OCI-LY3 (cell line): ENCODE measurements at regions not wholly inside any gene's neighbourhood (a gene's known extent, or its start where the extent isn't known, plus 50 kb on each side); places are given as distances from the start of the nearest gene placed in this dataset.

Experiments used
- EZH2phosphoT487 ChIP-seq: fragments of 200-600 bp; shearing (Covaris generic); IDR thresholded peaks from 2 replicates; pipeline ENCODE4 v1.6.1; 2018; ENCODE audit warnings: antibody characterized with exemption, mixed run types, low read depth
- TF ChIP-seq, protein P1 (sequence below): fragments of 200-600, 300-600 bp; sonication (generic); IDR thresholded peaks from 2 replicates; pipeline ENCODE4 v1.5.1; 2014; ENCODE audit warnings: antibody characterized with exemption, low read length, low read depth

DNA sequence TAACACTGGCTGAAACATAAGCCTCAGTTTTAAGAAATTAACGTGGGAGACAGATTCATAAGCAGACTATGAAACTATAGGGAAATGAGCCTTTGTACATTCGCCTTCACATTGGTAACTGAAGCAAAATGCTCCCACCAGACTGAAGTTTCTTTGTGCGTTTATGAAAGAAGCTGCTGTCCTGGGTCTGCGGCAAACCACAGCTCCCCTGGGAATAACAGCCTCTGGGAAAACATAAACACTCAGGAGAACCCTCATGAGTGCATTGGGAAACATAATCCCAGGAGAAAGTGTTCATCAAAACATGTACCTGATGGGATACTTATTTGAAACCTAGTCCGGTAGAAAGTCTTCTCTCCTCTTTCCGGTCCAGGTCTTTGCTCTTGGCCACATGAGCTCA, 193.1 kb upstream of the LARGE1 start:
- TF ChIP-seq, protein P1, sequence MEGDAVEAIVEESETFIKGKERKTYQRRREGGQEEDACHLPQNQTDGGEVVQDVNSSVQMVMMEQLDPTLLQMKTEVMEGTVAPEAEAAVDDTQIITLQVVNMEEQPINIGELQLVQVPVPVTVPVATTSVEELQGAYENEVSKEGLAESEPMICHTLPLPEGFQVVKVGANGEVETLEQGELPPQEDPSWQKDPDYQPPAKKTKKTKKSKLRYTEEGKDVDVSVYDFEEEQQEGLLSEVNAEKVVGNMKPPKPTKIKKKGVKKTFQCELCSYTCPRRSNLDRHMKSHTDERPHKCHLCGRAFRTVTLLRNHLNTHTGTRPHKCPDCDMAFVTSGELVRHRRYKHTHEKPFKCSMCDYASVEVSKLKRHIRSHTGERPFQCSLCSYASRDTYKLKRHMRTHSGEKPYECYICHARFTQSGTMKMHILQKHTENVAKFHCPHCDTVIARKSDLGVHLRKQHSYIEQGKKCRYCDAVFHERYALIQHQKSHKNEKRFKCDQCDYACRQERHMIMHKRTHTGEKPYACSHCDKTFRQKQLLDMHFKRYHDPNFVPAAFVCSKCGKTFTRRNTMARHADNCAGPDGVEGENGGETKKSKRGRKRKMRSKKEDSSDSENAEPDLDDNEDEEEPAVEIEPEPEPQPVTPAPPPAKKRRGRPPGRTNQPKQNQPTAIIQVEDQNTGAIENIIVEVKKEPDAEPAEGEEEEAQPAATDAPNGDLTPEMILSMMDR: no peak
- TF ChIP-seq EZH2phosphoT487: no peak
